Mammary epithelial cell (primary cell): ENCODE measurements at regions not wholly inside any gene's neighbourhood (a gene's known extent, or its start where the extent isn't known, plus 50 kb on each side); places are given as distances from the start of the nearest gene placed in this dataset.

Experiments
- CTCF ChIP-seq, 2 donors: IDR thresholded peaks in 1 of 2; conservative IDR thresholded peaks in 1 of 2; 2 replicates each; pipeline ENCODE4 v1.5.1; 2011 to 2012; ENCODE audit warnings: inconsistent platforms in 2 of 2, low read length in 2 of 2, mild to moderate bottlenecking in 2 of 2, control low read depth in 1 of 2, low read depth in 1 of 2; ENCODE audit not compliant: insufficient read depth in 1 of 2; ENCODE audit errors: extremely low read depth in 1 of 2
- EZH2 ChIP-seq: IDR thresholded peaks from 2 replicates; pipeline ENCODE4 v1.6.1; 2012; ENCODE audit warnings: low read length, inconsistent platforms, borderline replicate concordance

- TF ChIP-seq CTCF (conservative IDR thresholded peaks at IDR 0.05 in 1 of 2, IDR thresholded peaks at IDR 0.05 in 1 of 2; ENCODE audit: extremely low read depth in 1 of 2, insufficient read depth in 1 of 2, low read depth in 1 of 2, low read length in 2 of 2): no peak
- no peak for TF ChIP-seq EZH2
These were observed 473.8 kb upstream of the PTPRD start for GRCh38 chr9:11086561-11086960.
